ENCODE measurements at regions not wholly inside any gene's neighbourhood (a gene's known extent, or its start where the extent isn't known, plus 50 kb on each side); places are given as distances from the start of the nearest gene placed in this dataset.

- Histone ChIP-seq H3K4me1 (no peaks in the 10 kb centered on the region), H3F3A (ENCODE audit: low read depth) (no peaks in the 10 kb centered on the region), H4K20me1 (ENCODE audit: low read depth) (no peaks in the 10 kb centered on the region), H3K79me2 (ENCODE audit: low read depth) (no peaks in the 10 kb centered on the region), H2AFZ (replicated peaks) (no peak overlapping the region), H3K27ac (no peak overlapping the region), H3K27me3 (no peaks in the 10 kb centered on the region), H3K9me3 (ENCODE audit: low read depth) (no peaks in the 10 kb centered on the region), H3K4me3 (no peak overlapping the region), H3K9ac (no peak overlapping the region), H3K36me3 (no peaks in the 10 kb centered on the region), H3K4me2 (no peak overlapping the region)
- H3K36me3 Mint-ChIP-seq: no peaks in the 10 kb centered on the region
- no peak overlapping the region for H3K27ac Mint-ChIP-seq
- no peaks in the 10 kb centered on the region for H3K27me3 Mint-ChIP-seq (ENCODE audit: insufficient read depth, low read depth)
- H3K4me1 Mint-ChIP-seq: no peaks in the 10 kb centered on the region
- TF ChIP-seq EZH2phosphoT487 (IDR thresholded peaks at IDR 0.05): no peak
- TF ChIP-seq CTCF (IDR thresholded peaks at IDR 0.05): no peak
- TF ChIP-seq EZH2 (IDR thresholded peaks at IDR 0.05): no peak
- DNase-seq (ENCODE audit: low spot score): no peak
- H3K9me3 Mint-ChIP-seq: peaks cover 9% of the 10 kb centered on the region
- no peak overlapping the region for H3K4me3 Mint-ChIP-seq
These were observed 240.4 kb downstream of the SNAPC1 start for GRCh38 chr14:62002642-62003041.

GRCh38 chr14:62003701-62004100, 241.5 kb downstream of the SNAPC1 start:
- no peak overlapping the region for H3K4me3 Mint-ChIP-seq
- no peaks in the 10 kb centered on the region for H3K27me3 Mint-ChIP-seq (ENCODE audit: insufficient read depth, low read depth)
- H3K36me3 ChIP-seq: no peaks in the 10 kb centered on the region
- DNase-seq (ENCODE audit: low spot score): no peak
- H3K9ac ChIP-seq: no peak overlapping the region
- H3F3A ChIP-seq (ENCODE audit: low read depth): no peaks in the 10 kb centered on the region
- H3K9me3 ChIP-seq (ENCODE audit: low read depth): no peaks in the 10 kb centered on the region
- no peaks in the 10 kb centered on the region for H4K20me1 ChIP-seq (ENCODE audit: low read depth)
- peaks cover 9% of the 10 kb centered on the region for H3K9me3 Mint-ChIP-seq
- TF ChIP-seq EZH2 (IDR thresholded peaks at IDR 0.05) (no peak), EZH2phosphoT487 (IDR thresholded peaks at IDR 0.05) (no peak), CTCF (IDR thresholded peaks at IDR 0.05) (no peak)
- no peak overlapping the region for H2AFZ ChIP-seq (replicated peaks)
- no peaks in the 10 kb centered on the region for H3K4me1 ChIP-seq
- no peak overlapping the region for H3K4me2 ChIP-seq
- H3K36me3 Mint-ChIP-seq: no peaks in the 10 kb centered on the region
- H3K27ac Mint-ChIP-seq: no peak overlapping the region
- peaks cover 2% of the 10 kb centered on the region for H3K4me1 Mint-ChIP-seq
- no peaks in the 10 kb centered on the region for H3K79me2 ChIP-seq (ENCODE audit: low read depth)
- H3K27ac ChIP-seq: no peak overlapping the region
- no peak overlapping the region for H3K4me3 ChIP-seq
- H3K27me3 ChIP-seq: no peaks in the 10 kb centered on the region

GRCh38 chr14:62006116-62006731, 244.0 kb downstream of the SNAPC1 start:
- Histone ChIP-seq H3K27me3 (no peaks in the 10 kb centered on the region), H3K27ac (no peak overlapping the region), H3K79me2 (ENCODE audit: low read depth) (no peaks in the 10 kb centered on the region), H3K9me3 (ENCODE audit: low read depth) (no peaks in the 10 kb centered on the region), H2AFZ (replicated peaks) (no peak overlapping the region), H3K9ac (no peak overlapping the region), H3K4me1 (no peaks in the 10 kb centered on the region), H3F3A (ENCODE audit: low read depth) (no peaks in the 10 kb centered on the region), H4K20me1 (ENCODE audit: low read depth) (no peaks in the 10 kb centered on the region), H3K4me2 (no peak overlapping the region), H3K4me3 (no peak overlapping the region), H3K36me3 (no peaks in the 10 kb centered on the region)
- Mint-ChIP-seq H3K4me1 (peaks cover 2% of the 10 kb centered on the region), H3K36me3 (no peaks in the 10 kb centered on the region), H3K4me3 (no peak overlapping the region), H3K27me3 (ENCODE audit: insufficient read depth, low read depth) (no peaks in the 10 kb centered on the region), H3K27ac (no peak overlapping the region), H3K9me3 (peaks cover 9% of the 10 kb centered on the region)
- TF ChIP-seq CTCF (IDR thresholded peaks at IDR 0.05): no peak
- no peak for TF ChIP-seq EZH2 (IDR thresholded peaks at IDR 0.05)
- no peak for TF ChIP-seq EZH2phosphoT487 (IDR thresholded peaks at IDR 0.05)
- DNase-seq (ENCODE audit: low spot score): no peak

All from neural progenitor cell (in vitro differentiated cells).